D341Med (cell line): ENCODE measurements at regions not wholly inside any gene's neighbourhood (a gene's known extent, or its start where the extent isn't known, plus 50 kb on each side); places are given as distances from the start of the nearest gene placed in this dataset.
A peak's percentile ranks its signal among the peaks of the same experiment; 100 is the strongest.
"Not testable (repeated sequence)": the region's sequence is repeated elsewhere in the genome, so short reads cannot be mapped to it uniquely, and the experiment has no call there.

Experiments used
- DNase-seq: peaks from one replicate; pipeline ENCODE4 v3.0.0; 2012; ENCODE audit warnings: low spot score

DNA sequence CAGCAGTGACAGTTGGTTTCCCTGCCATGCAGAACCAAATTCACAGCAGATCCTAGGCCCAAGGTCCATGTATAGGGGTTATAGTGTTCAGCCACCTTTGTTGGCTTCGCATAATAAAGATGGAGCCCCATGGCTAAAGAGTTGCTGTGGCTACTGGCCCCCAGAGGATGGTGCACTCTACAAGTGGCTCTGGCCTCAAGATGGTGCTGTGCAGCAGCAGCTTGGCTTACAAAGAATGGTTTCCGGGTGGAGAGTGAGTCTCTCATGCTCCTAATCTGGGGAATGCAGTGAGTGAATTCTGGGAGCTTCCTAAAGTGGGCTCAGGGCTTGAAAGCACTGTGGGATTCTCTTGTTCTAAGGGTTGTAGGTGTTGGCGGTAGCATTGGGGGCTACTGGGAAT is 1199.7 kb downstream of the CNTNAP5 start:
- no peak for DNase-seq

DNA sequence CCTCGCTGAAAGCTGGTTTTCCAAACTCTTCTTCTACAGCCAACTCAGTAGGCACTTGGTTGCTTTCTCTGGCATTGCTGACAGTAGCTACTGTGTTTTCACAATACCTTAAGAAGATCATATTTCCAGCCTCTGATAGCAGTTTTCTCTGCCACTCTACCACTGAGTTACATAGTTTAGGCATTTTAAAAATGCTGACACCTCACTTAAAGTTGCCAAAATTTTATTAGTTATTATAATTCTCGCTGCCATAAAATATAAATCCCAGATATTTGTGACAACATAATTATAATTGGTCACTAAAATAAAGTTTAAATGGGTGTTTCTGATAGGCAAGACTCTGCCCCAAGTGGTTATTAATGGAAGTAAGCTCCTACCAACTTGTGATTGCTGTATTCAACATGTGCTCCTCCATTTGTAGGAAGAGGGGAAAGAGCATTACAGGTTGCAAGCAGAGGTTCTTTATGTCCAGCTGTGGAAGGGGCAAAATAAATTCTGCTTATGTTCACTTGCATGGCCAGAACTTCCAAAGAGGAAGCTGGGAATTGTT is 1202.8 kb downstream of the CNTNAP5 start:
- no peak for DNase-seq

DNA sequence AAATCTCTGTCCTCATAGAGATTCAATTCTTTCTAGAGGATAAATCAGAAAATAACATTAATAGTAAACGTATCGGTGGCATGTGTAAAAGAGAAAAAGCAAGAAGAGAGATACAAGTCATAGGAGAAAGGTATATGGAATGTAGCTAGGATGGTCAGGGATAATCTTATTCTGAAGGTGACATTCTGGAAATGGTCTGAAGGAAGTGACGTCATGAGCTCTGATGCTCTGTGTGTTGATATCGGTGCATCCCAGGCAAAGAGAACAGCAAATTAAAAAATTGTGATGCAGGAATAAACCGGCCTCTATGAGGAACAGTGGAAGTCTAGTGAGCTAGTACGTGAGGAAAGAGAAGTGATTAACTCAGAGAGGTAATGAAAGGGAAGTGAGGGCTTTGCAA is 1215.8 kb downstream of the CNTNAP5 start:
- DNase-seq, result no peak

DNA sequence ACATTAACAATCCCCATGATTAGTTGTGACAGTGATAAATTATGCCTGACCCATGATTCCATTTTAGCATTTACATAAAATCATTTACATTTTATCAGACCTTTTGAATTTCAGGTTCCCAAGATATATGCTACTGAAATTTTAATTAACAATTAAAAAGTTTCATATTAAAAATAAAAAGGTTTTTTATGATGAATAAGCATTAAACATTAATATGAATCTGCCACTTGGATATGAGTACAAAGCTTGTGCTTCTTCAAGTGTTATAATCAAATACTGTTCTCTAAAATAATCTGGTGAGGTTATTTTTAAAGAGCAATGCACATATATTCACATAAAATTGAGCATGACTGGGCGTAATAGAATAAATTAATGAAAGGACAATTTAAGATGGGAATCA is 1218.0 kb downstream of the CNTNAP5 start:
- no peak for DNase-seq

DNA sequence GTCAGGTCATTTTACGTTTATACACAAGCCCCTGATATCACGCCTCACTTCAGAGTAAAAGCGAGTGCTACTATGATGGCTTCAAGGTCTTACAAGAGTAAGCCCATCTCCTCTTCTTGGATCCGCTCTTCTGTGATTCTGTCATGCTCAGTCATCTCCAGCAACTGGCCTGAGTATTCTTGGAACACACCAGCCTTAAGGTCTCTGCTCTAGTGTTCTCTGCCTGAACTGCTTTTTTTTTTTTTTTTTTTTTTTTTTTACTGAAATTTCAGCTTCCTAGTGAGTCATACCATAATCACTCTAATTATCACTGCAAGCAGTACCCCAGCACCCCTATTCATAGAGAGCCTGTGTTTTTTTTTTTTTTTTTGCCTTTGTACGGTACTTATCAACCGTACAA is 1228.9 kb downstream of the CNTNAP5 start:
- no peak for DNase-seq

DNA sequence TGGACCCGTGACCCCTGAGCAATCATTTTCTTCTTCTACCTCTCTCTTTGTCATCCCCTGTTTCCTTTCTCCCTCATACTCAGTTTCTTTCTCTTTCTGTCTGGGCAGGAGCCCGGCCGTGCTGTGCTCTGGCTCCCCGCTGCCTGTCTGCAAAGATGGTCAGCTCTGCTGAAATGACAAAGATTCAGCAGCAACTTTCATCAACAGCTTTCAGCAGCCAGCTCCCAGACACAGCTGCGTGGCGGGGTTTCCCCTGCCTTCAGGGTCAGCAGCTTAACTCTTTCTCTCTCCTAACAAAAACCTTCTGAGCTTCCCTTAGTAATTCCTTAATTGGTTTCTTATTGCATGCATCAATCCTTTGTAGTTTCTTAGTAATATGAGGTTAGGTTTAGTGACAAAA is 1234.4 kb downstream of the CNTNAP5 start:
- DNase-seq, result peak; percentile 10

DNA sequence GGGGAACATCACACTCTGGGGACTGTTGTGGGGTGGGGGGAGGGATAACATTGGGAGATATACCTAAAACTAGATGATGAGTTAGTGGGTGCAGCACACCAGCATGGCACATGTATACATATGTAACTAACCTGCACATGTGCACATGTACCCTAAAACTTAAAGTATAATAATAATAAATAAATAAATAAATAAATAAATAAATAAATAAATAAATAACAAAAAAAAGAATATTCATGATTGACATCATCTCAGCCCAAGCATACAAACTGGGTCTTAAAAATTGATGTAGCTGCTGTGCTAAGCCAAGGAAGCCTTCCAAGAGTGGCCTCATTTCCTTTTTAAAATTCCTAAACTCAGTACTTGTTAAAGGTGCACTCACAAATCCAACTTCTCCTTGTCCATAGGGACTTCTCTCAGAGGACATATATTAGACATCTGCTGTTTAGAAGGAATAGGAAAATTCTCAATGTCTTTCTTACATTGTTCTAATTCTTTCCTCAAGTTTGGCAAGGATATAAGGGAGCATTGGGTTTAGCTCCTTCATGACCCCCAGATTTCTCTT is 1235.4 kb downstream of the CNTNAP5 start:
- DNase-seq, result not testable (repeated sequence)

DNA sequence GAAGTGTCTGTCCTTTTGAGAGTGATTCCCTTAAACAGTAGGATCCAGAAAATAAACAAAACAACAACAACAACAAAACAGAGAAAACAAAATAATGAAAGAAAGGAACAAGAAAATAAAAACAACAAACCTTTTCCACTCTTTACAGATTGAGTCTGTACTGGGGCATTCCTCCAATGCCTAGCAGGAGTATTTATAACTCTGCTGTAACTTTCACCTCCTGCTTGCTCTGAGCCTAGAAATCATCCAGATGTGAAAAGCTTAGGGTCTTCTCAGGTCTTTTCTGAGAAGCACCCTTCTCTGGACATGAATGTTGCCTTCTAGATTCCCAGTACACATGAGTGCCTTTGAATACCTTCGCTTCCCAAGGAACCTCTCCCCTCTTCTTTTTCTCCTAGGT is 1239.4 kb downstream of the CNTNAP5 start:
- DNase-seq, result no peak

DNA sequence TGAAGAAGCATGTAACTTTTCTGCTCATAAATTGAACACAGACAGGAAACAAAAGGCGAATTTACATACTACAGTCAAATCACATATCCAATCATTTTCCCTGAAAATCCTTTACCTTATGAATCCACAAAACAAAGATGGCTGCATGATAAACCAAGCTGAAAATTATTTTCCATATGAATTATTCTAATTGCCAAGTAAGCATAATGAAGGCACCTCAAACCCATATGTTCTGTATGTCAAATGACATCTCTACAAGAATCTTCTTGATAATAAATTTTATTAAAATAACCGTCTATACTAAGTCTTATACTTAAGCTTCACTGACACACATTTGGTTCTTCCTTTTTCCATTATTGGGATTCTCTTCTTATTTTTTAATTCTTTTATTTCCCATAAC is 1242.6 kb downstream of the CNTNAP5 start:
- no peak for DNase-seq

DNA sequence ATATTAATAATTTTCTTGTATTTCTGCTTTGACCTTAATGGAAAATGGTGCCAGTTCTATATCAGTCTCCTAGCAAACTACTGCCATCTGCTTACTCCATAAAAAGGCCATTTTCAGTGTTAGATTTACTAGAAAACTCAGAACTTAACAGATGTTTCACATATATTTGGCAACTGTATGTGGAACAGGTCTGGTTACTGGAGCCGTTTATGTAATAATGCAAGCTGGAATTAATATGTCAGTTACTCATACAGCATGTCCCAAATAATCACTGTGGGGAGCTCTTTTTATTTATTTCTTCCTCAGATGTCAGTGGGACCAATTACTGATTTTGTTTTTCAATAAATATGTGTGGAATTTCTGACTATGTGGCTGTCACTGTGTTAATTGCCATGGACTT is 1247.6 kb downstream of the CNTNAP5 start:
- no peak for DNase-seq

DNA sequence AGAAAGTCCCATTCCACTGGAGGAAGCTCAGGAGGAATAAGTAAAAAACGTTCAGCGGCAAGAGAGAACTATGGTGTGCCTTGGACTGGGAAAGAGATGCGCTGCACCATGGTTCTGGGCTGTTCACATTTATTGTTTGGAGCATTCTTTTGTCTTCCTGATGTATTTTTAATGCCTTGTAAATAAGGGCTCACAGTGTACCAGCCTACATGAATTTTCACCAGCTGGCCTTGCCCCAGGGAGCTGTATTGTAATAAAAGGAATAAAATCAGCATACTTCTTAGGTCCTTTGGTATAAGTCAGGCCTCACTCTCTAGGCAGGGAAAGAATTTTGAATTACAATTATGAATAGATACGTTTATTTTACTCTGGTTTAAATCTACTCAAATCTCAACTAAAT is 1249.6 kb downstream of the CNTNAP5 start:
- no peak for DNase-seq

DNA sequence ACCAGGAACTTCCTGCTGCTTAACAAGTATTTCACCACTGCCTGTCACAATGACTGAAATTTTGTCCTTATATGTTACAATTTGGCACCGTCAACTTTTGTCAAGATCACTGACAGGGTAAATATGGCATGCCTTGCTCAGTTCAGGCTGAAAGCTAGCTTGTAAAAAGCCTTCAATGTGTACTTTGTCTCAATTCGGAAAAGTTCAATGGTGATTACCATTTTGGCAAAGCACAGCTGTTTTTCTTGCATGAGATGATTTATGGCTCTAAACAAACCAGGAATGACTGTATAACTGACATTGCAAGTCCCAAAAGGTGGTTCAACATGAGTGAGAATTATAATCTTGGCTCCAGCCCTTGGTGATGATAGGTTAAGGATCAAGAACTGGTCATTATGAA is 1255.2 kb downstream of the CNTNAP5 start:
- no peak for DNase-seq

DNA sequence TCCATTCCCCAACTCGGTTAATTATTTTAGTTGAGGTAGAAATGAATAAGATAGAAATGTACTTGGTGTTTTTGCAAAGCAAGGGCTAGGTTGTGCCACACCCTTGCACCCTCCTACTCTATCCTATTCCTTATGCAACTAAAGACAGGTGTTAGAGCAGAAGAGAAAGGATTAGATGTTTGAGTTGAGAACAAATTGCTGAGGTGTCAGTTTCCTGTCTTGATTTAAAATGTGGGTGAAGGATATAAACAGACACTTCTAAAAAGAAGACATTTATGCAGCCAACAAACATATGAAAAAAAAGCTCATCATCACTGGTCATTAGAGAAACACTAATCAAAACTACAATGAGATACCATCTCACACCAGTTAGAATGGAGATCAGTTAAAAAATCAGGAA is 1256.2 kb downstream of the CNTNAP5 start:
- DNase-seq, result no peak

DNA sequence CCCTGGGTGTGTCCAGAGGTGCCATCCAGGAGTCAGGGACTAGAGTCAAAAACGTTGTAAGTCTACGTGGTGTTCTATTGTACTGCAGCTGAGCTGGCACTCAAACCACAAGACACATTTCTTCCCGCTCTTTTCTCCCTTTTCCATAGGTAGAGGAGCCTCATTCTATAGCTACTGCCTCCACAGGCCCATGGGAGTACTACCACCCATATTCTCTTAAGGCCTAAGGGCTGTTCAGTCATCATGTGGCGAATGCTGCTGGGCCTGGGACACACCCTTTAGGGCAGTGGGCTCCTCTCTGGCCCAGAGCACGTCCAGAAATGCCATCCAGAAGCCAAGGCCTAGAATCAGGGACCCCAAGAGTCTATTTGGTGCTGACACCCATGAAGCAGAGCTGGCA is 1271.7 kb downstream of the CNTNAP5 start:
- DNase-seq, result no peak

DNA sequence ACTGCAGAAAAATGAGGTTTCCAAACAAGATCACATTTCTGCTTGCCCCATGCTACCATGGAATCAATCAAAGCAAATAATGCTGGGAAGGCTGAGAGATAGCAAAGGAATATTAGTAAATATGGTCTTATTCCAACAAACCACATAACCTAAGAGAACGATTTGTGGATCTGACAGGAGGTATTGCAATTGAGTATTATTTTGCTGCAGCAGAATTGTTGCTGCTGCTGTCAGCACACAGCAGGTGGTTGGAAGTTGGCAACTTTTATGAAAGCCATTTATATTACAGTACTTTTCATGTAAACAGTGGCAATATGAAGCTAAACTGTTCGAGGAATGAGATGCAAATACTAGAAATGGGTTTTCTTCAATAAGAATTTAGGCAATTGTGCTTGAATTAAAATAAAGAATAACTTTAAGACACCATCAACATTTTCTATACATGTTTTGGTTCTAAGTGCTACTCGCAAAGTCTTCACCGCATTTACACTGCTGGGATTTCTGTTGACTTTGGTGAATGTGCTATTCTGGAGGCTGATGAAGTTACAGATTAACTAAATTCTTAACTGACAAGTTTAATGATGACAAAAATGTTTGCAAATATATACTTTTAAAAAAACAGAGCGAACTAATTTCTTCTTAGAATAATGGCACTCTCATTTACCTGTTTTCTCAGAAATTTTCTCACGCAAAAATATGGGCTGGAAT is 1285.7 kb downstream of the CNTNAP5 start:
- no peak for DNase-seq

DNA sequence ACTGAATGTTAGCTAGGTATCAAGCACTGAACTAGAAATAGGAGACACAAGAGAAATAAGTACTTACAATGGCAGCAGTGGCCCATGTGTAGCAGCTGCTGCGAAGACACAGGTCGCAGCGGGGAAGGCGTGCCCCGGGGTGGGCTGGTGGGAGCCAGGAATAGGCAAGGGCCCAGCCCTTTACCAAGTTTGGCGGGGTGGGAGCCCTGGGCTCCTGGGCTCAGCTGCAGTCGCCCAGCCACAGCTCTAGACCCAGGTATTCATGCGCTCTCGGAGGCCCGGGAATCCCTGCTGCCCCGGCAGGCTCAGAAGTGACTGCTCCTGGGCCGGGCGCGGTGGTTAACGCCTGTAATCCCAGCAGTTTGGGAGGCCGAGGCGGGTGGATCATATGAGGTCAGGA is 1287.3 kb downstream of the CNTNAP5 start:
- DNase-seq, result no peak

DNA sequence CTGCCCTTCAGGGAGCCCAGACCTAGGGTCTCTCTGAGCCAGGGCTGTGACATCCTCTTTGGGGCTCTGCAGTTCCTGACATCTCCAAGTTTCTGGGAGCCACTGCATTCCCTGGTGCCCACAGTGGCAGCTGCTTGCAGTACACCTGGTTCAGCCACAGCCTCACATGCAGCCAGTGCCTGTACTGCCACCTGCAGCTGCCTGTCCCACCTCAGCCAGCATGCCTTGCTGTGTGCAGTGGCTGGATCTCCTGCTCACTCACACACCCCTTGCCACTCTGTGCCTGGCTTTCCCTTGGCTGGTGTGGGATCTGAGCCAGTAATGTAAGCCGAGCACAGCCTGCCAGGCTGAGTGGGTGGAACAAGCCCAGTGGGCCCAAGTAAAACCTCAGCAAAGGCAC is 1288.7 kb downstream of the CNTNAP5 start:
- no peak for DNase-seq

DNA sequence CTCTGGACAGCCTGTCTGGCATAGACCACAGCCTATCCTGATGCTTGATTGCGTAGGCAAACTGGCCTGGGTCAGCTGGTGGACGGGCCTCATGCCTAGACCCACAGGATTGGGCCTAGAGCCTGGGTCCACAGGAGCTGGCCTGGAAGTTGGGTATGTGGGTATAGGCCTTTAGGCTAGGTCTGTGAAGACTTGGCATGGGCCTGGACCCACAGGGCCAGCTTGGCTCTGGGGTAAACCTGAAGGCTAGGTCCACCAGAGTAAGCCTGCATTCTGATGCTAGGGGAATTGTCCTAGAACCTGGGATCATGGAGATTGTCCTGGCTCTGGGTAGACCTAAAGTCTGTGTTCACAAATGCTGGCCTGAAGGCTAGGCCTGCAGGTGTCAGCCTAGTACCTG is 1293.7 kb downstream of the CNTNAP5 start:
- no peak for DNase-seq

DNA sequence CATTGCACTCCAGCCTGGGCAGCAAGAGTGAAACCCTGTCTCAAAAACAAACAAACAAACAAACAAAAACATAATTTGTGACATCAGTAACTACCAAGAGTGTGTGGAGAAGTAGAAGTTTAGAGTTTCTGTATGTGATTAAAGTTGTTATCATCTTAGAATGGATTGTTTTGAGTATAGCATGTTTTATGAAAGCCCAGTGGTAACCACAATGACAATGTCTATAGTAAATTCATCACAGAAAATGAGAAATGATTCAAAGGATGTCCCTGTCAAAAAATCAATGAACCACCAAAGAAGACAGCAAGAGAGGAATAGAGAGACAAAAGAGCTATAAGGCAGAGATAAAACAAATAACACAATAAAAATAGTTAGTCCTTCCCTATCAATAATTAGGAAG is 1299.2 kb downstream of the CNTNAP5 start:
- DNase-seq, result no peak

DNA sequence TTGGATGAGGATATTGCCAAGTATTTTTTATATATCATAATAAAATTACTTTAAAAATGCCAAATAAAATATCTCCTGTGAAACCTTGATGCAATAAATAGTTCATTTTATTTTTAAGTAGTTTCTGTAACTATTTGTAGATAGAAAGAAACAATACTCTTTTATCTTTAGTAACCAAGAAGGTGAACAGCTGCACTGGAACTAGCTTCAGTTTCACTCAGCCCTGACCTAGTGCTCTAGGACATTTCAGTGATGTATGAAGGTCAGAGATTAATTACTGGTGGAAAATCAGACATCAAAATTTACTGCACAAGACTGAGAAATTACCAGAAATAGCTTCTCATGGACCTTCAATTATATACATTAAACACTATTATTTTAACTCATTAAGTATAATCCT is 1305.0 kb downstream of the CNTNAP5 start:
- DNase-seq, result no peak

DNA sequence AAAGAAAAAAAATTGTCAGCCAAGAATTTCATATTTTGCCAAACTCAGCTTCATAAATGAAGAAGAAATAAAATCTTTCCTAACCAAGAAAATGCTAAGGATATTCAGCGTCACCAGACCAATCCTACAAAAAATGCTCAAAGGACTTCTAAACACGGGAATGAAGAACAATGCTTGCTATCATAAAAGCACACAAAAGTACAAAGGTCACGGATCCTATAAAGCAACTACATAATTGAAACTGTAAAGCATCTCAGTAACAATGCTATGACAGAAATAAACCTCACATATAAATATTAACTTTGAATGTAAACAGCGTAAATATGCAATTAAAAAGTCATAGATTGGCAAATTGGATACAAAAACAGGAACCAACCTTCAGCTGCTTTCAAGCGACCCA is 1314.6 kb upstream of the GYPC start:
- no peak for DNase-seq

DNA sequence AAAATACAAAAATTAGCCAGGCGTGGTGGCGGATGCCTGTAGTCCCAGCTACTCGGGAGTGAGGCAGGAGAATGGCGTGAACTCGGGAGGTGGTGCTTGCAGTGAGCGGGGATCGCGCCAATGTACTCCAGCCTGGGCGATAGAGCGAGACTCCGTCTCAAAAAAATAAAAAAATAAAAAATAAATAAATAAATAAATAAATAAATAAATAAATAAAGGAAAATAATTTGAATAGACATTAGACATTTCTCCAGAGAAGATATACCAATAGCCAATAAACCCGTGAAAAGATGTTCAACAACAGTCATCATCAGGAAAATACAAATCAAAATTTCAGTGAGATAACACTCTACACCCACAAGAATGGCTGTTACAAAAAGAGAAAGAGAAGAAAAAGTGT is 1302.4 kb upstream of the GYPC start:
- DNase-seq, result not testable (repeated sequence)

DNA sequence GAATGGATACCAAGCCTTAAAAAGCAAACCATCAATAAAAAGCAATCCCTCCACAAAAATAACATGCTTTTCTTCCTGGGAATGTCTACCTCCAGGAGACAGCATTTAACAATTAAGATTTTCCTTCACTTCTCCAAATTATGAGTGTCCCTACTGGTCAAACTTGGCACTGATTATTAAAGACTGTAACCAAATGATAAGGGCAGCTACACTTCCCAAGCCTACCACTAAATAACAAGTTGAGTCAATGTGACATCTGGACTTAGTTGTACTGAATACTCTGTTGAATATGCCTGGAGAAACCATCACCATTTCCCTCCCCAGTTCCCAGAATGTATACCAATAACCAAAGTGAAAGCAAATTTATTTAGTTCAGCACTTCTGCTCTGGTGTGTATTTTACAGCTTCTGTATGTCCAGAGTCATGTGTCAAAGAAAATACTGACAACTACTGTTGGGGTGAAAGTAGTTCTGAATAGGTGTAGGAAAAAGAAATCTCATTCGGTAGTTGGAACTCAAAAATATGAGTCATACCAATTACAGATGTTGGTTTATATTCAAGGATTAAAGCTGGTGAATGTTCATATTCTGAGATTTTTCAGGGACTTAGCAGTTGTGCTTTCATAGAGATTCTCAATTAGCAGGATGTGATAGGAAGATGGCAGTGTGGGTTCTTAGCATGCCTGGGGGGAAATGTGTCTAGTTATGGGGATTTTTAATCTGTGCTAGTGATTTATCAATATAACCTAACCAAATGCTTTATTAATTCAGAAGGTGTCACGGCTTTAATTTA is 1291.6 kb upstream of the GYPC start:
- DNase-seq, result no peak

DNA sequence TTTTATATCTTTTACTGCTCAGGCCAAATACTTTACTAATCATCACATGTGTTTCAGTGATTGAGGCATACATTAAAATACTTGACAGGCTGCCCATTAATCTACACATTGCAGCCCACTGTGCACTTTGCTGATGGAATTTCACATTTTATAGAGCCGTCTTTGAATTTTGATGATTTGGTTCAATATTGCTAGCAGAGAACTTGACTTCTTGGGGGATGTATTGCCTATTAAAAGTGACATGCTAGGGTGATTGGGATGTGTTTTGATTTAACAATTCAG is 1291.0 kb upstream of the GYPC start:
- no peak for DNase-seq
